ENCODE measurements at regions not wholly inside any gene's neighbourhood (a gene's known extent, or its start where the extent isn't known, plus 50 kb on each side); places are given as distances from the start of the nearest gene placed in this dataset.

GRCh38 chr2:217326238-217327022 lies 466.6 kb upstream of the TNP1 start:
- H3K27ac Mint-ChIP-seq (ENCODE audit: low read depth): no peak overlapping the region
- no peaks in the 10 kb centered on the region for H3K36me3 Mint-ChIP-seq (ENCODE audit: insufficient read depth)
- DNase-seq (ENCODE audit: low spot score in 2 of 2): no peak
- peaks cover 8% of the 10 kb centered on the region for H3K27me3 Mint-ChIP-seq
- H3K4me1 Mint-ChIP-seq: no peaks in the 10 kb centered on the region
- ATAC-seq (replicated peaks; ENCODE audit: extremely low read depth, poor library complexity, severe bottlenecking): no peak
- H3K4me3 Mint-ChIP-seq: no peak overlapping the region
- H3K9me3 Mint-ChIP-seq: peaks cover 18% of the 10 kb centered on the region

GRCh38 chr2:217325816-217326215 lies 466.0 kb upstream of the TNP1 start:
- Mint-ChIP-seq H3K27ac (ENCODE audit: low read depth) (no peak overlapping the region), H3K4me1 (no peaks in the 10 kb centered on the region), H3K27me3 (peaks cover 8% of the 10 kb centered on the region), H3K36me3 (ENCODE audit: insufficient read depth) (no peaks in the 10 kb centered on the region), H3K4me3 (no peak overlapping the region), H3K9me3 (peaks cover 18% of the 10 kb centered on the region)
- ATAC-seq (replicated peaks; ENCODE audit: extremely low read depth, poor library complexity, severe bottlenecking) (no peak), DNase-seq (ENCODE audit: low spot score in 2 of 2) (no peak)

GRCh38 chr2:217325251-217325650 lies 465.4 kb upstream of the TNP1 start:
- H3K4me1 Mint-ChIP-seq: no peaks in the 10 kb centered on the region
- H3K36me3 Mint-ChIP-seq (ENCODE audit: insufficient read depth): no peaks in the 10 kb centered on the region
- H3K27ac Mint-ChIP-seq (ENCODE audit: low read depth): no peak overlapping the region
- DNase-seq (ENCODE audit: low spot score in 2 of 2) (no peak), ATAC-seq (replicated peaks; ENCODE audit: extremely low read depth, poor library complexity, severe bottlenecking) (no peak)
- H3K27me3 Mint-ChIP-seq: peaks cover 8% of the 10 kb centered on the region
- no peak overlapping the region for H3K4me3 Mint-ChIP-seq
- H3K9me3 Mint-ChIP-seq: peaks cover 18% of the 10 kb centered on the region

- DNase-seq (ENCODE audit: low spot score in 2 of 2) (no peak), ATAC-seq (replicated peaks; ENCODE audit: extremely low read depth, poor library complexity, severe bottlenecking) (peak; percentile 14)
- H3K4me3 Mint-ChIP-seq: no peak overlapping the region
Observed at GRCh38 chr2:217316743-217317142, 456.9 kb upstream of the TNP1 start.

GRCh38 chr2:217314021-217314460 lies 454.2 kb upstream of the TNP1 start:
- H3K36me3 Mint-ChIP-seq (ENCODE audit: insufficient read depth): no peaks in the 10 kb centered on the region
- no peaks in the 10 kb centered on the region for H3K27me3 Mint-ChIP-seq
- peaks cover 16% of the 10 kb centered on the region for H3K4me1 Mint-ChIP-seq
- H3K27ac Mint-ChIP-seq (ENCODE audit: low read depth): no peak overlapping the region
- DNase-seq (ENCODE audit: low spot score in 2 of 2): no peak
- H3K4me3 Mint-ChIP-seq: no peak overlapping the region
- H3K9me3 Mint-ChIP-seq: no peaks in the 10 kb centered on the region
- ATAC-seq (replicated peaks; ENCODE audit: extremely low read depth, poor library complexity, severe bottlenecking): no peak

More at GRCh38 chr2:217316743-217317142, 456.9 kb upstream of the TNP1 start:
- Mint-ChIP-seq H3K9me3 (no peaks in the 10 kb centered on the region), H3K27ac (ENCODE audit: low read depth) (no peak overlapping the region), H3K4me1 (peaks cover 16% of the 10 kb centered on the region), H3K36me3 (ENCODE audit: insufficient read depth) (no peaks in the 10 kb centered on the region), H3K27me3 (no peaks in the 10 kb centered on the region)

- H3K27ac Mint-ChIP-seq (ENCODE audit: low read depth): no peak overlapping the region
- no peak overlapping the region for H3K4me3 Mint-ChIP-seq
- ATAC-seq (replicated peaks; ENCODE audit: extremely low read depth, poor library complexity, severe bottlenecking) (no peak), DNase-seq (ENCODE audit: low spot score in 2 of 2) (no peak)
- H3K9me3 Mint-ChIP-seq: no peaks in the 10 kb centered on the region
- H3K36me3 Mint-ChIP-seq (ENCODE audit: insufficient read depth): no peaks in the 10 kb centered on the region
- peaks cover 16% of the 10 kb centered on the region for H3K4me1 Mint-ChIP-seq
- no peaks in the 10 kb centered on the region for H3K27me3 Mint-ChIP-seq
Observed at GRCh38 chr2:217313386-217313785, 453.5 kb upstream of the TNP1 start.

- Mint-ChIP-seq H3K36me3 (ENCODE audit: insufficient read depth) (no peaks in the 10 kb centered on the region), H3K27ac (ENCODE audit: low read depth) (no peak overlapping the region), H3K27me3 (no peaks in the 10 kb centered on the region), H3K4me1 (no peaks in the 10 kb centered on the region), H3K4me3 (no peak overlapping the region), H3K9me3 (no peaks in the 10 kb centered on the region)
- ATAC-seq (replicated peaks; ENCODE audit: extremely low read depth, poor library complexity, severe bottlenecking): no peak
- DNase-seq (ENCODE audit: low spot score in 2 of 2): no peak
Observed at GRCh38 chr2:217309056-217309455, 449.2 kb upstream of the TNP1 start.

GRCh38 chr2:217307023-217307422 lies 447.2 kb upstream of the TNP1 start:
- Mint-ChIP-seq H3K36me3 (ENCODE audit: insufficient read depth) (no peaks in the 10 kb centered on the region), H3K9me3 (no peaks in the 10 kb centered on the region), H3K4me1 (no peaks in the 10 kb centered on the region), H3K27ac (ENCODE audit: low read depth) (no peak overlapping the region), H3K4me3 (no peak overlapping the region), H3K27me3 (no peaks in the 10 kb centered on the region)
- DNase-seq (ENCODE audit: low spot score in 2 of 2) (no peak), ATAC-seq (replicated peaks; ENCODE audit: extremely low read depth, poor library complexity, severe bottlenecking) (no peak)

GRCh38 chr2:217305882-217306281 lies 446.0 kb upstream of the TNP1 start:
- DNase-seq (ENCODE audit: low spot score in 2 of 2) (no peak), ATAC-seq (replicated peaks; ENCODE audit: extremely low read depth, poor library complexity, severe bottlenecking) (no peak)
- no peaks in the 10 kb centered on the region for H3K4me1 Mint-ChIP-seq
- H3K4me3 Mint-ChIP-seq: no peak overlapping the region
- no peaks in the 10 kb centered on the region for H3K27me3 Mint-ChIP-seq
- no peaks in the 10 kb centered on the region for H3K36me3 Mint-ChIP-seq (ENCODE audit: insufficient read depth)
- H3K27ac Mint-ChIP-seq (ENCODE audit: low read depth): no peak overlapping the region
- H3K9me3 Mint-ChIP-seq: no peaks in the 10 kb centered on the region

- Mint-ChIP-seq H3K27me3 (no peaks in the 10 kb centered on the region), H3K36me3 (ENCODE audit: insufficient read depth) (no peaks in the 10 kb centered on the region), H3K9me3 (no peaks in the 10 kb centered on the region), H3K4me1 (no peaks in the 10 kb centered on the region), H3K27ac (ENCODE audit: low read depth) (no peak overlapping the region), H3K4me3 (no peak overlapping the region)
- DNase-seq (ENCODE audit: low spot score in 2 of 2) (no peak), ATAC-seq (replicated peaks; ENCODE audit: extremely low read depth, poor library complexity, severe bottlenecking) (no peak)
Observed at GRCh38 chr2:217304582-217304981, 444.7 kb upstream of the TNP1 start.

- DNase-seq (ENCODE audit: low spot score in 2 of 2) (no peak), ATAC-seq (replicated peaks; ENCODE audit: extremely low read depth, poor library complexity, severe bottlenecking) (no peak)
- Mint-ChIP-seq H3K4me3 (no peak overlapping the region), H3K27ac (ENCODE audit: low read depth) (no peak overlapping the region), H3K4me1 (no peaks in the 10 kb centered on the region), H3K27me3 (no peaks in the 10 kb centered on the region), H3K9me3 (no peaks in the 10 kb centered on the region), H3K36me3 (ENCODE audit: insufficient read depth) (no peaks in the 10 kb centered on the region)
Observed at GRCh38 chr2:217302856-217303255, 443.0 kb upstream of the TNP1 start.

- Mint-ChIP-seq H3K36me3 (ENCODE audit: insufficient read depth) (no peaks in the 10 kb centered on the region), H3K4me3 (no peak overlapping the region), H3K4me1 (no peaks in the 10 kb centered on the region), H3K27me3 (no peaks in the 10 kb centered on the region), H3K27ac (ENCODE audit: low read depth) (no peak overlapping the region), H3K9me3 (peaks cover 6% of the 10 kb centered on the region)
- ATAC-seq (replicated peaks; ENCODE audit: extremely low read depth, poor library complexity, severe bottlenecking) (no peak), DNase-seq (ENCODE audit: low spot score in 2 of 2) (no peak)
Observed at GRCh38 chr2:217301142-217301925, 441.5 kb upstream of the TNP1 start.

GRCh38 chr2:217299590-217299989 lies 439.7 kb upstream of the TNP1 start:
- Mint-ChIP-seq H3K4me3 (no peak overlapping the region), H3K27me3 (no peaks in the 10 kb centered on the region), H3K36me3 (ENCODE audit: insufficient read depth) (no peaks in the 10 kb centered on the region), H3K27ac (ENCODE audit: low read depth) (no peak overlapping the region), H3K9me3 (peaks cover 6% of the 10 kb centered on the region), H3K4me1 (no peaks in the 10 kb centered on the region)
- ATAC-seq (replicated peaks; ENCODE audit: extremely low read depth, poor library complexity, severe bottlenecking) (no peak), DNase-seq (ENCODE audit: low spot score in 2 of 2) (no peak)
